ENCODE measurements at regions not wholly inside any gene's neighbourhood (a gene's known extent, or its start where the extent isn't known, plus 50 kb on each side); places are given as distances from the start of the nearest gene placed in this dataset.
"Not testable (repeated sequence)": the region's sequence is repeated elsewhere in the genome, so short reads cannot be mapped to it uniquely, and the experiment has no call there.

- H3K27me3 ChIP-seq (ENCODE audit: control insufficient read depth in 1 of 2, insufficient read depth in 2 of 2, low read length in 2 of 2): no peaks in the 10 kb centered on the region
- no peak overlapping the region for H3K9ac ChIP-seq (ENCODE audit: low read length)
- no peaks in the 10 kb centered on the region for H3K36me3 ChIP-seq (ENCODE audit: insufficient read depth, low read length)
- no peaks in the 10 kb centered on the region for H3K4me1 ChIP-seq (ENCODE audit: insufficient read depth, low read length)
- H3K9me3 ChIP-seq (ENCODE audit: low read length): no peaks in the 10 kb centered on the region
- H3K27ac ChIP-seq (ENCODE audit: low read depth, low read length): no peak overlapping the region
- no peak overlapping the region for H3K4me3 ChIP-seq (ENCODE audit: low read depth in 1 of 2, low read length in 2 of 2)
These were observed 750.2 kb downstream of the SLC4A3 start for GRCh38 chr2:220377482-220378155.

GRCh38 chr2:220387758-220388157, 760.3 kb downstream of the SLC4A3 start:
- not testable (repeated sequence) for H3K4me3 ChIP-seq (ENCODE audit: low read depth in 1 of 2, low read length in 2 of 2); H3K9me3 ChIP-seq (ENCODE audit: low read length); H3K27me3 ChIP-seq (ENCODE audit: control insufficient read depth in 1 of 2, insufficient read depth in 2 of 2, low read length in 2 of 2); H3K36me3 ChIP-seq (ENCODE audit: insufficient read depth, low read length); H3K9ac ChIP-seq (ENCODE audit: low read length); H3K4me1 ChIP-seq (ENCODE audit: insufficient read depth, low read length); H3K27ac ChIP-seq (ENCODE audit: low read depth, low read length)

- H3K9ac ChIP-seq (ENCODE audit: low read length): no peak overlapping the region
- no peak overlapping the region for H3K27ac ChIP-seq (ENCODE audit: low read depth, low read length)
- no peaks in the 10 kb centered on the region for H3K27me3 ChIP-seq (ENCODE audit: control insufficient read depth in 1 of 2, insufficient read depth in 2 of 2, low read length in 2 of 2)
- no peaks in the 10 kb centered on the region for H3K36me3 ChIP-seq (ENCODE audit: insufficient read depth, low read length)
- H3K9me3 ChIP-seq (ENCODE audit: low read length): no peaks in the 10 kb centered on the region
- peaks cover 15% of the 10 kb centered on the region for H3K4me1 ChIP-seq (ENCODE audit: insufficient read depth, low read length)
- no peak overlapping the region for H3K4me3 ChIP-seq (ENCODE audit: low read depth in 1 of 2, low read length in 2 of 2)
These were observed 766.3 kb downstream of the SLC4A3 start for GRCh38 chr2:220393711-220394110.

GRCh38 chr2:220394433-220394832, 767.0 kb downstream of the SLC4A3 start:
- H3K36me3 ChIP-seq (ENCODE audit: insufficient read depth, low read length): no peaks in the 10 kb centered on the region
- H3K27ac ChIP-seq (ENCODE audit: low read depth, low read length): no peak overlapping the region
- no peaks in the 10 kb centered on the region for H3K27me3 ChIP-seq (ENCODE audit: control insufficient read depth in 1 of 2, insufficient read depth in 2 of 2, low read length in 2 of 2)
- H3K9me3 ChIP-seq (ENCODE audit: low read length): no peaks in the 10 kb centered on the region
- H3K9ac ChIP-seq (ENCODE audit: low read length): no peak overlapping the region
- peaks cover 15% of the 10 kb centered on the region for H3K4me1 ChIP-seq (ENCODE audit: insufficient read depth, low read length)
- no peak overlapping the region for H3K4me3 ChIP-seq (ENCODE audit: low read depth in 1 of 2, low read length in 2 of 2)

GRCh38 chr2:220396287-220396686, 768.9 kb downstream of the SLC4A3 start:
- Histone ChIP-seq H3K4me3 (ENCODE audit: low read depth in 1 of 2, low read length in 2 of 2) (no peak overlapping the region), H3K9ac (ENCODE audit: low read length) (no peak overlapping the region), H3K27me3 (ENCODE audit: control insufficient read depth in 1 of 2, insufficient read depth in 2 of 2, low read length in 2 of 2) (no peaks in the 10 kb centered on the region), H3K4me1 (ENCODE audit: insufficient read depth, low read length) (peaks cover 15% of the 10 kb centered on the region), H3K36me3 (ENCODE audit: insufficient read depth, low read length) (no peaks in the 10 kb centered on the region), H3K9me3 (ENCODE audit: low read length) (no peaks in the 10 kb centered on the region), H3K27ac (ENCODE audit: low read depth, low read length) (no peak overlapping the region)

- Histone ChIP-seq H3K36me3 (ENCODE audit: insufficient read depth, low read length) (no peaks in the 10 kb centered on the region), H3K4me1 (ENCODE audit: insufficient read depth, low read length) (no peaks in the 10 kb centered on the region), H3K27me3 (ENCODE audit: control insufficient read depth in 1 of 2, insufficient read depth in 2 of 2, low read length in 2 of 2) (no peaks in the 10 kb centered on the region), H3K9ac (ENCODE audit: low read length) (no peak overlapping the region), H3K9me3 (ENCODE audit: low read length) (no peaks in the 10 kb centered on the region), H3K4me3 (ENCODE audit: low read depth in 1 of 2, low read length in 2 of 2) (no peak overlapping the region), H3K27ac (ENCODE audit: low read depth, low read length) (no peak overlapping the region)
These were observed 782.9 kb downstream of the SLC4A3 start for GRCh38 chr2:220410296-220410695.

GRCh38 chr2:220417503-220417902, 790.1 kb downstream of the SLC4A3 start:
- Histone ChIP-seq H3K36me3 (ENCODE audit: insufficient read depth, low read length) (no peaks in the 10 kb centered on the region), H3K4me1 (ENCODE audit: insufficient read depth, low read length) (no peaks in the 10 kb centered on the region), H3K9ac (ENCODE audit: low read length) (no peak overlapping the region), H3K9me3 (ENCODE audit: low read length) (no peaks in the 10 kb centered on the region), H3K27me3 (ENCODE audit: control insufficient read depth in 1 of 2, insufficient read depth in 2 of 2, low read length in 2 of 2) (no peaks in the 10 kb centered on the region), H3K4me3 (ENCODE audit: low read depth in 1 of 2, low read length in 2 of 2) (no peak overlapping the region), H3K27ac (ENCODE audit: low read depth, low read length) (no peak overlapping the region)

- Histone ChIP-seq H3K4me3 (ENCODE audit: low read depth in 1 of 2, low read length in 2 of 2) (no peak overlapping the region), H3K4me1 (ENCODE audit: insufficient read depth, low read length) (peaks cover 3% of the 10 kb centered on the region), H3K9ac (ENCODE audit: low read length) (no peak overlapping the region), H3K27me3 (ENCODE audit: control insufficient read depth in 1 of 2, insufficient read depth in 2 of 2, low read length in 2 of 2) (no peaks in the 10 kb centered on the region), H3K36me3 (ENCODE audit: insufficient read depth, low read length) (no peaks in the 10 kb centered on the region), H3K9me3 (ENCODE audit: low read length) (no peaks in the 10 kb centered on the region), H3K27ac (ENCODE audit: low read depth, low read length) (no peak overlapping the region)
These were observed 792.2 kb downstream of the SLC4A3 start for GRCh38 chr2:220419647-220420046.

- no peaks in the 10 kb centered on the region for H3K27me3 ChIP-seq (ENCODE audit: control insufficient read depth in 1 of 2, insufficient read depth in 2 of 2, low read length in 2 of 2)
- H3K4me1 ChIP-seq (ENCODE audit: insufficient read depth, low read length): peaks cover 3% of the 10 kb centered on the region
- H3K4me3 ChIP-seq (ENCODE audit: low read depth in 1 of 2, low read length in 2 of 2): no peak overlapping the region
- H3K9ac ChIP-seq (ENCODE audit: low read length): no peak overlapping the region
- no peak overlapping the region for H3K27ac ChIP-seq (ENCODE audit: low read depth, low read length)
- H3K9me3 ChIP-seq (ENCODE audit: low read length): no peaks in the 10 kb centered on the region
- no peaks in the 10 kb centered on the region for H3K36me3 ChIP-seq (ENCODE audit: insufficient read depth, low read length)
These were observed 793.4 kb downstream of the SLC4A3 start for GRCh38 chr2:220420820-220421219.

- H3K27me3 ChIP-seq (ENCODE audit: control insufficient read depth in 1 of 2, insufficient read depth in 2 of 2, low read length in 2 of 2): no peaks in the 10 kb centered on the region
- H3K36me3 ChIP-seq (ENCODE audit: insufficient read depth, low read length): no peaks in the 10 kb centered on the region
- no peak overlapping the region for H3K9ac ChIP-seq (ENCODE audit: low read length)
- H3K9me3 ChIP-seq (ENCODE audit: low read length): no peaks in the 10 kb centered on the region
- H3K27ac ChIP-seq (ENCODE audit: low read depth, low read length): no peak overlapping the region
- H3K4me1 ChIP-seq (ENCODE audit: insufficient read depth, low read length): peaks cover 3% of the 10 kb centered on the region
- no peak overlapping the region for H3K4me3 ChIP-seq (ENCODE audit: low read depth in 1 of 2, low read length in 2 of 2)
These were observed 795.2 kb downstream of the SLC4A3 start for GRCh38 chr2:220422676-220423075.

GRCh38 chr2:220424561-220424960, 797.1 kb downstream of the SLC4A3 start:
- Histone ChIP-seq H3K9me3 (ENCODE audit: low read length) (no peaks in the 10 kb centered on the region), H3K27me3 (ENCODE audit: control insufficient read depth in 1 of 2, insufficient read depth in 2 of 2, low read length in 2 of 2) (no peaks in the 10 kb centered on the region), H3K36me3 (ENCODE audit: insufficient read depth, low read length) (no peaks in the 10 kb centered on the region), H3K4me1 (ENCODE audit: insufficient read depth, low read length) (peaks cover 3% of the 10 kb centered on the region), H3K4me3 (ENCODE audit: low read depth in 1 of 2, low read length in 2 of 2) (no peak overlapping the region), H3K27ac (ENCODE audit: low read depth, low read length) (no peak overlapping the region), H3K9ac (ENCODE audit: low read length) (no peak overlapping the region)

GRCh38 chr2:220432645-220433044, 805.2 kb downstream of the SLC4A3 start:
- no peaks in the 10 kb centered on the region for H3K36me3 ChIP-seq (ENCODE audit: insufficient read depth, low read length)
- no peaks in the 10 kb centered on the region for H3K9me3 ChIP-seq (ENCODE audit: low read length)

More at GRCh38 chr2:220432645-220433044, 805.2 kb downstream of the SLC4A3 start:
- Histone ChIP-seq H3K27ac (ENCODE audit: low read depth, low read length) (no peak overlapping the region), H3K27me3 (ENCODE audit: control insufficient read depth in 1 of 2, insufficient read depth in 2 of 2, low read length in 2 of 2) (no peaks in the 10 kb centered on the region), H3K9ac (ENCODE audit: low read length) (no peak overlapping the region), H3K4me3 (ENCODE audit: low read depth in 1 of 2, low read length in 2 of 2) (no peak overlapping the region), H3K4me1 (ENCODE audit: insufficient read depth, low read length) (no peaks in the 10 kb centered on the region)

All from muscle layer of colon (tissue), 2 donors.